ENCODE measurements at regions not wholly inside any gene's neighbourhood (a gene's known extent, or its start where the extent isn't known, plus 50 kb on each side); places are given as distances from the start of the nearest gene placed in this dataset.

- no peak for TF ChIP-seq CTCF (IDR thresholded peaks at IDR 0.05 in 8 of 11, conservative IDR thresholded peaks at IDR 0.05 in 3 of 11)
- no peak for TF ChIP-seq POLR2A (IDR thresholded peaks at IDR 0.05)
- TF ChIP-seq POLR2AphosphoS5 (IDR thresholded peaks at IDR 0.05): no peak
These were observed 829.0 kb upstream of the SALL3 start for GRCh38 chr18:78150590-78150989.

All from spleen (tissue), 7 donors.